Gastroesophageal sphincter (tissue), 3 donors: ENCODE measurements at regions not wholly inside any gene's neighbourhood (a gene's known extent, or its start where the extent isn't known, plus 50 kb on each side); places are given as distances from the start of the nearest gene placed in this dataset.

Experiments
- POLR2A ChIP-seq, 2 donors: fragments of 450-650 bp; IDR thresholded peaks; one replicate each; pipeline ENCODE4 v1.6.1; 2017; ENCODE audit warnings: antibody characterized with exemption in 2 of 2, mild to moderate bottlenecking in 2 of 2, moderate library complexity in 1 of 2
- TF ChIP-seq, protein P1 (sequence below), 4 experiments: fragments of 200-600 bp in 2 of 4; fragments of 450-650 bp in 2 of 4; sonication (generic) in 1 of 4; IDR thresholded peaks; one replicate each; pipeline ENCODE4 v1.5.1; 2017 to 2019; ENCODE audit warnings: antibody characterized with exemption in 4 of 4, mild to moderate bottlenecking in 2 of 4, moderate library complexity in 2 of 4

DNA sequence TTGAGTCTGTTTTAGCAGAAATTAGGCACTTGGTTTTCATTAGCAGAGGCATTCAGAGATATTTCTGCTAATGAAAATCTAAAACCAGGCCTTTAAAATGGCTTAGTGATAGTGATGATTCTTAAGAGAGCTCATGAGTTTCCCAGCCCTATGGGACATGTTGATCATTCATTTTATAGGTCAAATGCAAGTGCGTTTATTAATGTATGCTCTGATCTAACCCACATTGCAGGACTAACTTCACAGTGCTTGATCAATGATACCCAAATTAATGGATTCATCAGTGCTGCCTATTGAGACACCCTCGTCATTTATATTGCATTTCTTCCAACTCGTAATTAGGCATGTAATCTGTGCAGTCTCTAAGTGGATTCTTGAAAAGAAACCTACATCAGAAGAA lies 54.7 kb upstream of the ETAA1 start:
- TF ChIP-seq, protein P1, sequence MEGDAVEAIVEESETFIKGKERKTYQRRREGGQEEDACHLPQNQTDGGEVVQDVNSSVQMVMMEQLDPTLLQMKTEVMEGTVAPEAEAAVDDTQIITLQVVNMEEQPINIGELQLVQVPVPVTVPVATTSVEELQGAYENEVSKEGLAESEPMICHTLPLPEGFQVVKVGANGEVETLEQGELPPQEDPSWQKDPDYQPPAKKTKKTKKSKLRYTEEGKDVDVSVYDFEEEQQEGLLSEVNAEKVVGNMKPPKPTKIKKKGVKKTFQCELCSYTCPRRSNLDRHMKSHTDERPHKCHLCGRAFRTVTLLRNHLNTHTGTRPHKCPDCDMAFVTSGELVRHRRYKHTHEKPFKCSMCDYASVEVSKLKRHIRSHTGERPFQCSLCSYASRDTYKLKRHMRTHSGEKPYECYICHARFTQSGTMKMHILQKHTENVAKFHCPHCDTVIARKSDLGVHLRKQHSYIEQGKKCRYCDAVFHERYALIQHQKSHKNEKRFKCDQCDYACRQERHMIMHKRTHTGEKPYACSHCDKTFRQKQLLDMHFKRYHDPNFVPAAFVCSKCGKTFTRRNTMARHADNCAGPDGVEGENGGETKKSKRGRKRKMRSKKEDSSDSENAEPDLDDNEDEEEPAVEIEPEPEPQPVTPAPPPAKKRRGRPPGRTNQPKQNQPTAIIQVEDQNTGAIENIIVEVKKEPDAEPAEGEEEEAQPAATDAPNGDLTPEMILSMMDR (IDR thresholded peaks at IDR 0.05) = no peak
- TF ChIP-seq POLR2A (IDR thresholded peaks at IDR 0.05) = no peak
